ENCODE measurements at regions not wholly inside any gene's neighbourhood (a gene's known extent, or its start where the extent isn't known, plus 50 kb on each side); places are given as distances from the start of the nearest gene placed in this dataset.
"Not testable (repeated sequence)": the region's sequence is repeated elsewhere in the genome, so short reads cannot be mapped to it uniquely, and the experiment has no call there.

GRCh38 chr12:75862692-75863471 lies 168.7 kb downstream of the PHLDA1 start:
- DNase-seq = no peak

- DNase-seq = no peak
Measured at GRCh38 chr12:75859868-75860267, 171.7 kb downstream of the PHLDA1 start.

GRCh38 chr12:75856235-75856634 lies 175.3 kb downstream of the PHLDA1 start:
- no peak for DNase-seq

- no peak for DNase-seq
Measured at GRCh38 chr12:75855360-75855759, 176.2 kb downstream of the PHLDA1 start.

GRCh38 chr12:75854681-75855309 lies 176.8 kb downstream of the PHLDA1 start:
- no peak for DNase-seq

GRCh38 chr12:75854137-75854536 lies 177.4 kb downstream of the PHLDA1 start:
- DNase-seq = not testable (repeated sequence)

- DNase-seq = no peak
Measured at GRCh38 chr12:75853626-75854025, 177.9 kb downstream of the PHLDA1 start.

- no peak for DNase-seq
Measured at GRCh38 chr12:75852956-75853355, 178.6 kb downstream of the PHLDA1 start.

- no peak for DNase-seq
Measured at GRCh38 chr12:75852143-75852542, 179.4 kb downstream of the PHLDA1 start.

- no peak for DNase-seq
Measured at GRCh38 chr12:75850721-75851462, 180.7 kb downstream of the PHLDA1 start.

- DNase-seq = no peak
Measured at GRCh38 chr12:75848961-75849360, 182.6 kb downstream of the PHLDA1 start.

- DNase-seq = no peak
Measured at GRCh38 chr12:75848431-75848925, 183.1 kb downstream of the PHLDA1 start.

- no peak for DNase-seq
Measured at GRCh38 chr12:75846102-75846501, 185.5 kb downstream of the PHLDA1 start.

GRCh38 chr12:75844985-75845384 lies 186.6 kb downstream of the PHLDA1 start:
- no peak for DNase-seq

- DNase-seq = no peak
Measured at GRCh38 chr12:75844049-75844770, 187.4 kb downstream of the PHLDA1 start.

- DNase-seq = no peak
Measured at GRCh38 chr12:75842090-75842489, 189.5 kb downstream of the PHLDA1 start.

GRCh38 chr12:75840994-75841355 lies 190.6 kb downstream of the PHLDA1 start:
- no peak for DNase-seq

- no peak for DNase-seq
Measured at GRCh38 chr12:75838309-75838708, 193.3 kb downstream of the PHLDA1 start.

GRCh38 chr12:75837700-75838099 lies 193.9 kb downstream of the PHLDA1 start:
- no peak for DNase-seq

GRCh38 chr12:75836533-75836932 lies 195.0 kb downstream of the PHLDA1 start:
- no peak for DNase-seq

- no peak for DNase-seq
Measured at GRCh38 chr12:75834591-75834990, 197.0 kb downstream of the PHLDA1 start.

- DNase-seq = no peak
Measured at GRCh38 chr12:75833268-75833667, 198.3 kb downstream of the PHLDA1 start.

- no peak for DNase-seq
Measured at GRCh38 chr12:75831402-75831801, 200.2 kb downstream of the PHLDA1 start.

All from stimulated activated CD4-positive, alpha-beta T cell treated with anti-CD3 and anti-CD28 coated beads, Interleukin-4, amount 100 ng/mL, for 4 hours (primary cell).